Fibroblast of lung (primary cell): ENCODE measurements at regions not wholly inside any gene's neighbourhood (a gene's known extent, or its start where the extent isn't known, plus 50 kb on each side); places are given as distances from the start of the nearest gene placed in this dataset.

Experiments
- DNase-seq, 2 donors: peaks; one replicate each; pipeline versions ENCODE4 v3.0.0 to v3.0.0-alpha.2; 2010; ENCODE audit warnings: low read depth in 2 of 2
- H2AFZ ChIP-seq: 2 replicates; pipeline ENCODE4 v1.5.1; 2012; ENCODE audit warnings: low read length, control low read depth, inconsistent platforms
- H3K27ac ChIP-seq: 2 replicates; pipeline ENCODE4 v1.5.1; 2011; ENCODE audit warnings: low read length, control low read depth; ENCODE audit not compliant: insufficient read depth
- H3K27me3 ChIP-seq: 2 replicates; pipeline ENCODE4 v1.5.1; 2011; ENCODE audit warnings: mild to moderate bottlenecking, low read length; ENCODE audit not compliant: control insufficient read depth, insufficient read depth
- H3K36me3 ChIP-seq: 2 replicates; pipeline ENCODE4 v1.5.1; 2011; ENCODE audit warnings: low read length; ENCODE audit not compliant: control insufficient read depth, insufficient read depth
- H3K4me1 ChIP-seq: 2 replicates; pipeline ENCODE4 v1.5.1; 2011; ENCODE audit warnings: low read length; ENCODE audit not compliant: control insufficient read depth, insufficient read depth; ENCODE audit errors: extremely low read depth
- H3K4me2 ChIP-seq: 2 replicates; pipeline ENCODE4 v1.5.1; 2011; ENCODE audit warnings: low read length, control low read depth; ENCODE audit not compliant: insufficient read depth; ENCODE audit errors: extremely low read depth
- H3K4me3 ChIP-seq, 4 experiments: fragments of 200-600 bp in 1 of 4; sonication (generic) in 1 of 4; replicated peaks in 1 of 4; 2 replicates each; pipeline ENCODE4 v1.5.1; 2011 to 2016; ENCODE audit warnings: low read length in 4 of 4, low read depth in 3 of 4, mild to moderate bottlenecking in 3 of 4, control low read depth in 2 of 4, inconsistent platforms in 1 of 4, mixed read lengths in 1 of 4; ENCODE audit not compliant: insufficient read depth in 1 of 4; ENCODE audit errors: control extremely low read depth in 1 of 4
- H3K79me2 ChIP-seq: 2 replicates; pipeline ENCODE4 v1.5.1; 2012; ENCODE audit warnings: mild to moderate bottlenecking, low read length, inconsistent platforms; ENCODE audit not compliant: control insufficient read depth, insufficient read depth
- H3K9ac ChIP-seq: 2 replicates; pipeline ENCODE4 v1.5.1; 2011; ENCODE audit warnings: mild to moderate bottlenecking, low read length, control low read depth; ENCODE audit not compliant: insufficient read depth
- H3K9me3 ChIP-seq: 2 replicates; pipeline ENCODE4 v1.5.1; 2012; ENCODE audit warnings: low read depth, low read length; ENCODE audit not compliant: control insufficient read depth, insufficient read depth
- H4K20me1 ChIP-seq: 2 replicates; pipeline ENCODE4 v1.5.1; 2011; ENCODE audit warnings: low read length; ENCODE audit not compliant: control insufficient read depth, insufficient read depth; ENCODE audit errors: extremely low read depth
- CTCF ChIP-seq, 2 donors: IDR thresholded peaks in 1 of 2; conservative IDR thresholded peaks in 1 of 2; 1 replicate in 1 of 2; 2 replicates in 1 of 2; pipeline ENCODE4 v1.5.1; 2011 to 2012; ENCODE audit warnings: low read length in 2 of 2, control low read depth in 1 of 2, inconsistent platforms in 1 of 2, low read depth in 1 of 2, mild to moderate bottlenecking in 1 of 2
- EZH2 ChIP-seq: IDR thresholded peaks from 2 replicates; pipeline ENCODE4 v1.5.1; 2012; ENCODE audit warnings: low read length, control low read depth, mild to moderate bottlenecking; ENCODE audit errors: missing control alignments

DNA sequence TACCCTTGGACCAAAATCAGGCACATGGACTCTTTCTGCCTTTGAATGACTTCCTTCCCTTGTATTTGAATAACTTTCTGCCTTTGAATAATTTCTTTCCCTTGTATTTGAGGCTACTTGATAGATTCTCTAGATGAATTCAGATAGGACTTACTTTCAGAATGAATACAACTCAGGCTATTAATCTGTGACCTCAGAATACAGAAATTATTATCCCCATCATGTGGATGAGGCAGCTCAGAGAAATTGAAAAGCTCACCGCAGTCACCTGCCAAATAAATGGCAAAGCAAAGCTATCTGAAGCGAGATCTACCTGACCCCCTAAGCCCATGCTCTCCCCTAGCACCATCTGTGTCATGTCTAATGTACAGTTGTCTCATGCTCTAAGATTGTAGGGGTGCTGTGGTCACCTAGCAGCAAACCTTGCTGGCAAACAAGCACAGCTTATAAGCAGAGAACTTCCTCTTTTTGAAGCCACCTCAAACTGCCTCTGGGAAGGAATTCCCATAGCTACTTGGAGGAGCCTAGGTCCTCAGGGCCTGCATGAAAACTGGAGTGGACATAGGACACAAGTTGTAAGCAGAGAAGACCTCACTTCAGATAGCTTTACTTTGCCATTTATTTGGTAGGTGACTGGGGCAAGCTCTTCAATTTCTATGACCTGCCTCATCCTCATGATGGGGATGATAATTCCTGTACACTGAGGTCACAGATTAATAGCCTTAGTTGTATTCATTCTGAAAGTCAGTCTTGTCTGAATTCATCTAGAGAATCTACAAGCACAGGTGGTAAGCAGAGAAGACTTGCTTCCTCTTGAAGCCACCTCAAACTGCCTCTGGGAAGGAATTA is 66.1 kb downstream of the FASLG start:
- Histone ChIP-seq H2AFZ (no peak overlapping the region), H3K27me3 (no peaks in the 10 kb centered on the region), H3K4me1 (no peaks in the 10 kb centered on the region), H3K79me2 (no peaks in the 10 kb centered on the region), H3K36me3 (no peaks in the 10 kb centered on the region), H3K9me3 (no peaks in the 10 kb centered on the region), H3K27ac (no peak overlapping the region), H3K4me2 (no peak overlapping the region), H4K20me1 (no peaks in the 10 kb centered on the region), H3K9ac (no peak overlapping the region), H3K4me3 (no peak overlapping the region)
- no peak for TF ChIP-seq EZH2
- no peak for TF ChIP-seq CTCF (conservative IDR thresholded peaks at IDR 0.05 in 1 of 2, IDR thresholded peaks at IDR 0.05 in 1 of 2; ENCODE audit: low read depth in 1 of 2, low read length in 2 of 2)
- DNase-seq, result no peak

- H3K36me3 ChIP-seq, result no peaks in the 10 kb centered on the region
- no peak overlapping the region for H2AFZ ChIP-seq
- TF ChIP-seq CTCF (conservative IDR thresholded peaks at IDR 0.05 in 1 of 2, IDR thresholded peaks at IDR 0.05 in 1 of 2; ENCODE audit: low read depth in 1 of 2, low read length in 2 of 2) (no peak), EZH2 (no peak)
- DNase-seq, result no peak
- no peak overlapping the region for H3K27ac ChIP-seq
- H3K9ac ChIP-seq, result no peak overlapping the region
- H3K4me1 ChIP-seq, result no peaks in the 10 kb centered on the region
- no peaks in the 10 kb centered on the region for H3K79me2 ChIP-seq
- no peaks in the 10 kb centered on the region for H3K9me3 ChIP-seq
- H3K4me2 ChIP-seq, result no peak overlapping the region
- no peak overlapping the region for H3K4me3 ChIP-seq
- H3K27me3 ChIP-seq, result no peaks in the 10 kb centered on the region
- no peaks in the 10 kb centered on the region for H4K20me1 ChIP-seq
These were observed 67.8 kb downstream of the FASLG start for GRCh38 chr1:172726740-172727139.

GRCh38 chr1:172727275-172727857 is 68.5 kb downstream of the FASLG start:
- Histone ChIP-seq H4K20me1 (no peaks in the 10 kb centered on the region), H3K4me3 (no peak overlapping the region), H3K9me3 (no peaks in the 10 kb centered on the region), H3K4me1 (no peaks in the 10 kb centered on the region), H3K27ac (no peak overlapping the region), H2AFZ (no peak overlapping the region), H3K9ac (no peak overlapping the region), H3K79me2 (no peaks in the 10 kb centered on the region), H3K27me3 (no peaks in the 10 kb centered on the region), H3K4me2 (no peak overlapping the region), H3K36me3 (no peaks in the 10 kb centered on the region)
- no peak for DNase-seq
- TF ChIP-seq CTCF (conservative IDR thresholded peaks at IDR 0.05 in 1 of 2, IDR thresholded peaks at IDR 0.05 in 1 of 2; ENCODE audit: low read depth in 1 of 2, low read length in 2 of 2) (no peak), EZH2 (no peak)
